Psoas muscle (tissue), 7 donors: ENCODE measurements at regions not wholly inside any gene's neighbourhood (a gene's known extent, or its start where the extent isn't known, plus 50 kb on each side); places are given as distances from the start of the nearest gene placed in this dataset.

Source experiments
- ATAC-seq, 4 donors: fragments of 200-7000 bp; cut with Tn5 transposase; one replicate each; pipeline ENCODE4 v1.9.1; 2020; ENCODE audit warnings: moderate library complexity in 3 of 4, mild to moderate bottlenecking in 2 of 4
- DNase-seq, 2 donors: peaks; one replicate each; pipeline ENCODE4 v3.0.0-alpha.2; 2020
- H3K27ac ChIP-seq: fragments of 200-600 bp; one replicate; pipeline ENCODE4 v1.8.0; 2022
- H3K27me3 ChIP-seq, 3 donors: fragments of 200-600 bp in 1 of 3; one replicate each; pipeline versions ENCODE4 v1.6.1 to v1.8.0; 2013 to 2022; ENCODE audit warnings: low read length in 2 of 3, mild to moderate bottlenecking in 2 of 3, moderate library complexity in 1 of 3; ENCODE audit not compliant: insufficient read depth in 3 of 3
- H3K36me3 ChIP-seq, 2 donors: fragments of 200-600 bp in 1 of 2; one replicate each; pipeline versions ENCODE4 v1.6.1 to v1.8.0; 2013 to 2022; ENCODE audit warnings: low read depth in 1 of 2, mild to moderate bottlenecking in 1 of 2, moderate library complexity in 1 of 2; ENCODE audit not compliant: insufficient read depth in 1 of 2
- H3K4me1 ChIP-seq: fragments of 200-600 bp; one replicate; pipeline ENCODE4 v1.8.0; 2022
- H3K4me3 ChIP-seq: fragments of 200-600 bp; one replicate; pipeline ENCODE4 v1.8.0; 2022; ENCODE audit warnings: mild to moderate bottlenecking
- H3K9me3 ChIP-seq: fragments of 200-600 bp; one replicate; pipeline ENCODE4 v1.8.0; 2022
- CTCF ChIP-seq: fragments of 200-600 bp; IDR thresholded peaks from one replicate; pipeline ENCODE4 v1.8.0; 2022; ENCODE audit warnings: antibody characterized with exemption
- WGBS, 3 donors: extraction: QIAGEN DNeasy Blood & Tissue Kit; methylation state at CpG; one replicate each; pipeline versions ENCODE4 v1.1.6 to v1.1.7; 2013; 5-methylcytosine and 5-hydroxymethylcytosine counted together
- intact Hi-C, 2 donors: fragments of 100-400 bp; cut with DNase I; formaldehyde crosslinking; loops; one replicate each; pipeline versions ENCODE4 v1.11.0 to v1.14.2; 2022
- donor health status: healthy with polysubstance abuse.
- donor health status: DM: no; HTN: no; CAD: no; lungs with moderate emphysema.
- donor health status: Bipolar disorder and iron deficiency.
- donor health status: healthy.
- donor health status: DM: yes; HTN: yes; CAD: no.
- donor health status: DM: no; HTN: no; CAD: no.
- donor health status: DM: yes; HTN: yes; CAD: no.

GRCh38 chr1:8158995-8159394, 132.9 kb upstream of the ERRFI1 start:
- H3K4me3 ChIP-seq: no peak overlapping the region
- intact Hi-C loops: no loop called here
- H3K36me3 ChIP-seq: no peaks in the 10 kb centered on the region
- peaks cover 0 to 4% (median 0%) of the 10 kb centered on the region in 3 donors for H3K27me3 ChIP-seq
- 88 to 96% (median 95%) methylated on average over 4 of the region's 4 CpGs for WGBS, 3 donors
- TF ChIP-seq CTCF: no peak
- H3K27ac ChIP-seq: no peak overlapping the region
- H3K9me3 ChIP-seq: no peaks in the 10 kb centered on the region
- no peak for DNase-seq
- ATAC-seq: no peak
- H3K4me1 ChIP-seq: no peaks in the 10 kb centered on the region

- Histone ChIP-seq H3K27me3 (peaks cover 0 to 4% (median 0%) of the 10 kb centered on the region in 3 donors), H3K9me3 (no peaks in the 10 kb centered on the region), H3K27ac (no peak overlapping the region), H3K4me1 (no peaks in the 10 kb centered on the region), H3K4me3 (no peak overlapping the region), H3K36me3 (no peaks in the 10 kb centered on the region)
- 86 to 91% (median 91%) methylated on average over 2 of the region's 2 CpGs for WGBS, 3 donors
- ATAC-seq (no peak), DNase-seq (no peak)
- intact Hi-C loops: no loop called here
- no peak for TF ChIP-seq CTCF
Observed at GRCh38 chr1:8157765-8158164, 131.7 kb upstream of the ERRFI1 start.

GRCh38 chr1:8155528-8156186, 129.5 kb upstream of the ERRFI1 start:
- WGBS, 3 donors: 67 to 68% (median 68%) methylated on average over 14 of the region's 14 CpGs
- H3K4me1 ChIP-seq: no peaks in the 10 kb centered on the region
- H3K4me3 ChIP-seq: no peak overlapping the region
- ATAC-seq (no peak), DNase-seq (no peak)
- H3K36me3 ChIP-seq: no peaks in the 10 kb centered on the region
- H3K9me3 ChIP-seq: no peaks in the 10 kb centered on the region
- peaks cover 0 to 4% (median 0%) of the 10 kb centered on the region in 3 donors for H3K27me3 ChIP-seq
- intact Hi-C loops: no loop called here
- no peak overlapping the region for H3K27ac ChIP-seq
- TF ChIP-seq CTCF: no peak

- no peaks in the 10 kb centered on the region for H3K4me1 ChIP-seq
- intact Hi-C loops: no loop called here
- H3K9me3 ChIP-seq: no peaks in the 10 kb centered on the region
- no peak for DNase-seq
- no peaks in the 10 kb centered on the region for H3K36me3 ChIP-seq
- H3K27me3 ChIP-seq: peaks cover 0 to 4% (median 0%) of the 10 kb centered on the region in 3 donors
- H3K27ac ChIP-seq: no peak overlapping the region
- H3K4me3 ChIP-seq: no peak overlapping the region
- ATAC-seq: no peak
- 52 to 59% (median 57%) methylated on average over 15 of the region's 15 CpGs for WGBS, 3 donors
- TF ChIP-seq CTCF: no peak
Observed at GRCh38 chr1:8154621-8155052, 128.5 kb upstream of the ERRFI1 start.

GRCh38 chr1:8153961-8154360, 127.9 kb upstream of the ERRFI1 start:
- Histone ChIP-seq H3K27me3 (peaks cover 0 to 4% (median 0%) of the 10 kb centered on the region in 3 donors), H3K4me3 (no peak overlapping the region), H3K27ac (no peak overlapping the region), H3K9me3 (no peaks in the 10 kb centered on the region), H3K36me3 (no peaks in the 10 kb centered on the region), H3K4me1 (no peaks in the 10 kb centered on the region)
- DNase-seq (no peak), ATAC-seq (no peak)
- WGBS, 3 donors: 93 to 97% (median 93%) methylated on average over 7 of the region's 7 CpGs
- TF ChIP-seq CTCF: no peak
- intact Hi-C loops: no loop called here
